SW 1271 (cell line): ENCODE measurements at regions not wholly inside any gene's neighbourhood (a gene's known extent, or its start where the extent isn't known, plus 50 kb on each side); places are given as distances from the start of the nearest gene placed in this dataset.

ENCODE experiments used
- DNase-seq, 2 experiments: peaks; one replicate each; lab custom pipeline; 2025; lab: John Stamatoyannopoulos, UW

DNA sequence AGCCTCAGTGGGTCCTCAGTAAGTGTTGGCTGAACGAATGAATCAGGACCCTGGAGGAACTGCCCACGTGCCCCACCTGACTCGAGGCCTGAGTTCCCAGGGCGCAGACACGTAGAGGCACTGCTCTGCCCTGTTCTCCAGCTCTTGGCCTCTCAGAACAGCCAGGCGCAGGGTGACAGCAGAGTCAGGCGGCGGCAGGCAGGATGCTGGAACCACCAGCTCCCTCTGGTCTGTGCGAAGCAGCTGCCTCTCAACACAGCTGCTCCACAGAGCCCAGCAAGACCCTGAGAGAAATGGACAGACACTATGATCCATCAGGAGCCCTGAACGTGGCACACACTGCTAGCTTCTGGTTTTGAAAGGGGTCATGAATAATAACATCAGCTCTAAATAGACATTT, 53.1 kb upstream of the BCO1 start:
- DNase-seq: no peak

DNA sequence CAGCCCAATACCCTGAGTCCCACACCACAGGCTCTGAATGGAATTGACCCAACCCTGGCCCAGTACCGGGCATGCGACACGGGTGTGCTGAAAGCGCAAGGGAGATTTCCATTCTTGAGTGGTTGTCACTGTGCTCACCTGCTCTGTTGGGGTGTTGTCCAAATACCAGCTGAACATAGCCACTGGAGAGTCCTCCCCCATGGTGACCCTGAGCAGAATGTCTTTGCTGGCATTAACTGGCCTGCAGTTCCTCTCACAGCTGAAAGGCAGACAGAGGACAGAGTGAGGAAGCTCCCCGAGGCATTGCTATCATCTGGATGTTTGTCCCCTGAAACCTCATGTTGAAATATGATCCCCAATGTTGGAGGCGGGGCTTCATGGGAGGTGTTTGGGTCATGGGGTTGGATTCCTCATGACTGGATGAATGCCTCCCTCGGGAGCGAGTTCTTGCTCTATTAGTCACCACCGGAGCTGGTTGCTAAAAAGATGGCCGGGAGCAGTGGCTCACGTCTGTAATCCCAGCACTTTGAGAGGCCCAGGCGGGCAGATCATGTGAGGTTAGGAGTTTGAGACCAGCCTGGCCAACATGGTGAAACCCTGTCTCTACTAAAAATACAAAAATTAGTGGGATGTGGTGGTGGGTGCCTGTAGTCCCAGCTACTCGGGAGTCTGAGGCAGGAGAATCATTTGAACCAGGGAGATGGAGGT, 57.3 kb upstream of the BCO1 start:
- DNase-seq: peak; percentile 87 to 92

GRCh38 chr16:81180578-81180977, 57.9 kb upstream of the BCO1 start:
- DNase-seq: no peak

DNA sequence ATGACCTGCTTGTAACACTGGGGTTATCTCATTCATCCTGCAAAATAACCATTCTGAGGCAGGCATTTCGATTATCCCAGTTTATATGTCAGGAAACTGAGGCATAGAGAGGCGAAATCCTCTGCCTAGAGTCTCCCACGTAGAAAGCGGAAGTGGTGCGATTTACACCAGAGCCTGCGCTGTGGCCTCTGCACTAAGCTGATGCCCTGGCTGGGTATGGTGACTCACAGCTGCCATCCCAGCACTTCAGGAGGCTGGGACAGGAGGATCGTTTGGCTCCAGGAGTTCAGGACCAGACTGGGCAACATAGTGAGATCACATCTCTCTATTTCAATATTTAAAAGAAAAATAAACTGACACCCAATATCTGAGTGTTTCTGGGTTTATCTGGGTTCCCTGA, 59.3 kb upstream of the BCO1 start:
- no peak for DNase-seq

- DNase-seq: no peak
Observed at GRCh38 chr16:81175325-81175891, 63.1 kb upstream of the BCO1 start.

DNA sequence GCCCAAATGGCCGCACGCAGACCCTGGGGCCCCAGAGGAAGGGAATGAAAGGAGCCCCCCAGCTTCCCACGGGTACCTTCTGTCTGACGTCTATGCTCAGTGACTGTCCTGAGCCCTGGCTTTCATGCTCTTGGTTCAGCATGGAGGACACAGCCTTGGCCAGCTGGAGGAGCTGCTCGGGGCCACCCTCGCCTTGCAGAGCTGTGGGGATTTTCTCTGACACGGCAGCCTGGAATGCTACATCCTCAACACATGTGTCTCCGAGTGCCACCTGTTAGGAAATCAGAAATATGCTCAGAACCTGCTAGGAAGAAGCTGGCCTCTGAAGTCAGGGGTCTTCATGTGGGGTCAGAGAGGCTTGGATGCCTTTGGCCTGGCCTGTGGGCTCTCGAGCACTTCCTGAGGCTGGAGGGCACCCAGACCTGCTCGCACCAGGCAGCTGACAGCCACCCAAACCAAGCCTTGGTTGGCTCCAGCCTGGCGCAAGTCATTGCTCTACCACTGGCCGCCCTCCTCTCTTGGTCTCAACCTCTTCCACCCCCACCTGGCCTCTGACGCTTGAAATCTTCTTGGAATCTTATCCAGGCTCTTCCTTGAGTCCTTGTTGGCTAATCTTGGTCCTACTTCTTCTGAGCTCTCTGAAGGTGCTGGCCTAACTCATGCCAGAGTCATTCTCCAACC, 63.7 kb upstream of the BCO1 start:
- no peak for DNase-seq

- DNase-seq: no peak
Observed at GRCh38 chr16:81172769-81173658, 65.5 kb upstream of the BCO1 start.

- no peak for DNase-seq
Observed at GRCh38 chr16:81170824-81171223, 67.7 kb upstream of the BCO1 start.

GRCh38 chr16:81168406-81168805, 70.1 kb upstream of the BCO1 start:
- DNase-seq: no peak

- DNase-seq: no peak
Observed at GRCh38 chr16:81167851-81168250, 70.6 kb upstream of the BCO1 start.

DNA sequence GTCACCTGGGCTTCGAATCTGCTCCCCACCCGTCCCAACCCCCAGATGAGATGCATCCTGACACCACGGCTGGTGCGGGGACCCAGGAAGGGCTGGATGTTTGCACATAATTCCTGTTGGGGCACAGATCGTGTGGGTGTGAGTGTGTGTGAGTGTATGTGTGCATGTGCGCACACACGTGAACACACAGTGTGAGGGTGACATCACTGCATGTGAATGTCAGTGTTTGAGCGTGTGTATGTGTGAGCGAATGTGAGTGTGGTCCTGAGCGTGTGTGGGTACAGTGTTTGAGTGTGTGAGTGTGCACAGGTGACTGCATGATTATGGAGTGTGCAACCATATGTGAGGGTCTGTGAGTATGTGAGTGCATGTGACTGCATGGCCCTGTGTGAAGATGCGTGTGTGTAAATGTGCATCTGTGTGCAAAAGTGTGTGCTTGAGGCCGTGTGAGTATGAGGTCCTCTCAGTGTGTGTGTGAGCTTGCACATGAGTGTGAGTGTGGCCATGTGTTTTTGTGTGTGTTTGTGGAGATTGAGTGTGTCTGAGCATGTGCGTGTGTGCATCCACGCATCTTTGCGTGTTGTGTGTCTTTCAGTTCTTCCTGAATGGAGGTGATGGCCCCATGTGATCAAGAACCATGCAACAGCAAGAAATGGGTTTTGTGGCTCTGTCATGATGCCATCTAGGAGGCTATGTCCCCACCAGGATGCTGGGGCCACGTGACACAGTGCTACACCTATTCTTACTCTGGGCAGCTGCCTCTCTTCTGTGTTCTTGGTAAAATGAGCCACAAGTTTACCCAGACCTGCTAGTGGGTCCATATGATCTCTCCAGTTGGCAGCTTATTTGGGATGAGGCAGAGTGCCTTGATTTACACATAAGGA, 70.5 kb upstream of the GCSH start:
- DNase-seq: no peak

DNA sequence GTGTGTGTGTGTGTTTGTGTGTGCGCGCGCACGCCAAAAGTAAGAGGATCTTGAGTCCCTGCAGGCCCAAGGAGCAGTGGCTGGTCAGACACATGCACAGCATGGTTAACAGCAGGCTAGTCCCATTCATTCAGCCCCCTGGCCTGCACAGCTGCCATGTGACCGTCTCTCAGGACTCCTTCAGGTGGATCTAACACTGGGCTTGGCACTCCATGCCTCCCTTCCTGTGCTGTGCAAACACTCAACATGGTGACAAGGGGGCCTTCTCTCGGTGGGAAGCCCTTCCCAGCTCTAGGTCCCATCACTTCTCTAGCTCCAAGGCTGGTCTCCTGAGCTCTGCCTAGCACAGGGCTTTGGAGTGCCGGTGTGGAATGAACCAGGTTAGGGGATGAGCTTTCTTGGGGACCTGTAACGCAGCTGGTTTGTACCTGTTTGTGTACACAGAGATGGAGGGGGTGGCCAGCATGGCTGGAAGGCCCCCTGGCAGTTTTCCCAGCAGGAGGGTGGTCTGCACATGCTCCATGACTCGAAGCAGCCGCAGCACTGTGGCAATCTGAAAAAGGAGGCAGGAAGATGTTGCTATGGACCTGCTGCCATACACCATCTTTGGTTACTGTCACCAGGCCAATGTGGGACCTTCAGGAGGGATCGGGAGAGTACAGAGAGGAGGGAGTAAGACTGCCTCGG, 69.4 kb upstream of the GCSH start:
- DNase-seq: no peak

DNA sequence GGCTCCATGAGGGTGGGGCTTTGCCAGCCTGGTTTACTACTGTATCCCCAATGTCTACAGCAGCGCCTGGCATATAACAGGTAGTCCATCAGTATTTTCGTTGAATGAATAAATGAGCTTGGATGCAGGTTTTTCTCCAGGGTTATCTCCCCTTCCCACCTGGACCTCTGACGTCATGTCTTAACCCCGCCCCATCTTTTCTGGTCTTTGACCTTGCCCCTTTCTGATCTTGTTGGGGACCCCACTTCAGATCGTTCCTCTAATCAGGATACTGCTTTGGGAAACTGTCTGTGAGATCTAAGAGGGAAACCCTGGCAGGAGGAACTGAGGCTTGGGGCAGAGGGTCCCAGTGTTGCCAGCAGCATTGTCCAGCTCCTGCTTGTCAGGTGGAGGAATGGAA, 68.8 kb upstream of the GCSH start:
- DNase-seq: no peak

DNA sequence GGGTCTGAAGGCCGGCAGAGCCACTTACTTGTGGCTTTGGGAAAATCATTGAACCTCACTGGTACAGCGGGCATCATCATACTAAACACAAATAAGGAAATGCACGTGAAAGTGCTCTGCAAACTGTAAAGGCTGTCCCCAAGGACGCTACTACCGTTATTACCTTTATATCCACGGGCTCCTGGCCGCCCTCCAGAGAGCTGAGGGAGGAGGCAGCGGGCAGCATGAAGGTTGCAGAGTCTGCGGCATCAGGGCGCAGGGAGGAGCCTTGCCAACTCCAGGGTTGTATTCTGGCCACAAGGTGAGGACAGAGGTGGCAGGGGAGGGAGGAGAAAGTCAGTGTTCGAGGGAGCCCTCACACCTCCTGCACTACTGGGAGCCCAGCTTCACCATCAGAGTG, 68.3 kb upstream of the GCSH start:
- DNase-seq: no peak

DNA sequence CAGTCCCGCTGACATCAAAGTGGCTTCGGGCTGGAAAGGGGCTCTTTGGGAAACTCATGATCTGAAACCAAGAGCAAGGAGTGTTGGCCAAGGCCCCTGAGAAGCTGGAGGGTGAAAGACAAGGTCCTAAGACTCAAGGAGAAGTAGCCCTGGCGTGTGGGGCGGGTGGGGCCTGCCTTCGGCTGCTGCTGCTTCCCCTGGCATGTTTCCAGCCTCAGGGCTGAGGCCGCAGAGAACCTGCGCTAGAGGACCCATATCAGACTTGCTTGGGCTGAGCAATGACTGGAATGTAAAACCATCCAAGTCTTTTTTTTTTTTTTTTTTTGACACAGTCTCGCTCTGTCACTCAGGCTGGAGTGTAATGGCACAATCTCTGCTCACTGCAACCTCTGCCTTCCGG, 67.5 kb upstream of the GCSH start:
- no peak for DNase-seq

- DNase-seq: no peak
Observed at GRCh38 chr16:81158964-81159363, 62.8 kb upstream of the GCSH start.

GRCh38 chr16:81155769-81156168, 59.6 kb upstream of the GCSH start:
- no peak for DNase-seq

DNA sequence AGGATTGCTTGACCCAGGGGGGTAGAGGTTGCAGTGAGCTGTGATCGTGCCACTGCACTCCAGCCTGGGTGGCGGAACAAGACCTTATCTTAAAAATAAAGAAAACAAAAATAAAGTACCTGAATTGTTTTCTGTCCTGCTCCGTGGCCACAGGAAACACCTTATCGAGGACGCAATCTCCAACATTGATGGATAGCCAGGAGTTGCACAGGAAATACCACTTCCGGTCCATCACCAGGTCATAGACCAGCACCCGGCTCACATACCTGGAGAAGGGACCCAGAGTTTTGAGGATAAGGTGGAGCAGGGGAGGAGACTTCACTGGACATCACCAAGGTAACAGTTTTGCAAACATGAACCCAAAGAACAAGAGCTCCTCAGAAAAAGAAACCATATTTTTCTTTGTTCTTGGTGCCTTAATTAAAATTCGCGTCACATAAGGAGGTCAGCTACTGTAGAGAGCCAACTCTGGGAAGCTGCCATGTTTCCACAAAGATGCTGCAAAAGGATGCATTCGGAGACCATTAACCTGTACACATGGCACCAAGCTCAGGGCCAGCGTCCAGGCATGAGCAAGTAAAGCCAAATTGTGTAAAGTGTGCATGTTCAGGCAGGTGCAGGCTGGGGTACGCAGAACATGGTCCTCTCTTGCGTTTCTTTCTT, 55.6 kb upstream of the GCSH start:
- DNase-seq: no peak

DNA sequence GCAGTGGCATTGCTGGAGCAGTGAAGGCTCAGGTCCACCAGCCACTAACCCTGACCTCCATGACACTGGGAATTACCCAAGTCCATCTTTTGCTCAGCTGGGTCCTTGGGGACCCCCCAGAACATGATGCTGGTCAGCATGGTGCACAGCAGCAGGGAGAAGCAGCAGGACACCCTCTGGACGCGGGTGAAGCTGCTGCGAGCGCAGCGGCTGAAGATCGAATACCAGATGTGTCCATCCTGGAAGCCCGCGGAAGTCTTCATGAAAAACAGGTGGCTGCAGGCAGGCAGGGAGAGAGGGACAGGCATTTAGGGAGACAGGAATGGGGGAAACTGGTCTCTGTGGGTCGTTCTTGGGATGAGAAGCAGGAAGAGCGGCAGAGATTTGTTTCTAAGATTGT, 53.4 kb upstream of the GCSH start:
- DNase-seq: no peak

GRCh38 chr16:81148277-81148676, 52.1 kb upstream of the GCSH start:
- no peak for DNase-seq
